Lung (tissue), 11 donors: ENCODE measurements at regions not wholly inside any gene's neighbourhood (a gene's known extent, or its start where the extent isn't known, plus 50 kb on each side); places are given as distances from the start of the nearest gene placed in this dataset.

ENCODE experiments used
- ATAC-seq: fragments of 200-7000 bp; cut with Tn5 transposase; one replicate; pipeline ENCODE4 v1.9.1; 2020; ENCODE audit warnings: moderate number of reproducible peaks; ENCODE audit not compliant: insufficient read depth, low FRiP score
- DNase-seq, 3 donors: peaks; one replicate each; pipeline ENCODE4 v3.0.0-alpha.2; 2013 to 2017
- H3K27ac ChIP-seq, 2 donors: one replicate each; pipeline ENCODE4 v1.5.1; 2013; ENCODE audit warnings: mild to moderate bottlenecking in 2 of 2, moderate library complexity in 2 of 2, control low read depth in 1 of 2, inconsistent platforms in 1 of 2, low read depth in 1 of 2, low read length in 1 of 2
- H3K27me3 ChIP-seq, 3 donors: one replicate each; pipeline ENCODE4 v1.5.1; 2013; ENCODE audit warnings: low read length in 2 of 3; ENCODE audit not compliant: control insufficient read depth in 3 of 3, insufficient read depth in 3 of 3
- H3K36me3 ChIP-seq, 4 donors: one replicate each; pipeline ENCODE4 v1.5.1; 2013; ENCODE audit warnings: low read length in 4 of 4, mild to moderate bottlenecking in 1 of 4, moderate library complexity in 1 of 4; ENCODE audit not compliant: control insufficient read depth in 4 of 4, insufficient read depth in 4 of 4
- H3K4me1 ChIP-seq, 5 donors: one replicate each; pipeline ENCODE4 v1.5.1; 2013; ENCODE audit warnings: low read length in 5 of 5, mild to moderate bottlenecking in 2 of 5, moderate library complexity in 1 of 5; ENCODE audit not compliant: control insufficient read depth in 5 of 5, insufficient read depth in 5 of 5
- H3K4me3 ChIP-seq: one replicate; pipeline ENCODE4 v1.5.1; 2013; ENCODE audit warnings: mild to moderate bottlenecking, control low read depth, moderate library complexity
- H3K9ac ChIP-seq, 2 donors: one replicate each; pipeline ENCODE4 v1.5.1; 2013; ENCODE audit warnings: low read length in 2 of 2, control low read depth in 1 of 2; ENCODE audit not compliant: insufficient read depth in 1 of 2
- H3K9me3 ChIP-seq, 4 donors: one replicate each; pipeline ENCODE4 v1.5.1; 2013; ENCODE audit warnings: low read length in 3 of 4, mild to moderate bottlenecking in 1 of 4, moderate library complexity in 1 of 4; ENCODE audit not compliant: control insufficient read depth in 4 of 4, insufficient read depth in 3 of 4
- WGBS, 2 donors: extraction: QIAGEN DNeasy Blood & Tissue Kit; methylation state at CpG; one replicate each; pipeline ENCODE4 v1.1.7; 2013; 5-methylcytosine and 5-hydroxymethylcytosine counted together
- TF ChIP-seq, protein P1 (sequence below): IDR thresholded peaks from 2 replicates; pipeline ENCODE4 v1.5.1; 2012; ENCODE audit warnings: mild to moderate bottlenecking; ENCODE audit errors: control extremely low read depth, extremely low read depth
- donor health status: control.
- donor health status: control.
- donor health status: Bipolar disorder and iron deficiency.
- donor health status: healthy.
- donor health status: DM: yes; HTN: yes; CAD: no.

DNA sequence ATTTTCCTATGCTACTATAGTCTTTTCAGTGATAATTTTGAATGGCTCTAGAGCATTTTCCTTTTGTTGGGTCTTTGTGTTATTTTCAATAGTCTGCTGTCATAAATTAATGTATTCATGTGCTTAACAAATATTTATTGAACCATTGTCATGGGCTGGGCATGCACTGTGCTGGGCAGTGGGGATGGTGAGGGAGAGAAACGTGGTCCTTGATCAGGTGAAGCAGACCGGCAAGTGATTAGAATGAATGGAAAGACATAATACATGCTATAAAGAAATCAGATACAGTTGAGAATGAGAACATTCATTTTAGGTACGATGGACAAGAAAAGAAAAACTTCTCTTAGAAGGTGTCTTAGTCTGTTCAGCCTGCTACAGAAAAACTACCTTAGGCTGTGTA lies 66.1 kb downstream of the KIF4B start:
- DNase-seq (no peak), ATAC-seq (no peak)
- H3K27ac ChIP-seq, result no peak overlapping the region
- no peaks in the 10 kb centered on the region for H3K36me3 ChIP-seq
- H3K4me3 ChIP-seq, result no peak overlapping the region
- no peaks in the 10 kb centered on the region for H3K27me3 ChIP-seq
- WGBS, 2 donors, result 78 to 84% methylated on average over 3 of the region's 3 CpGs
- no peaks in the 10 kb centered on the region for H3K4me1 ChIP-seq
- H3K9ac ChIP-seq, result no peak overlapping the region
- H3K9me3 ChIP-seq, result no peaks in the 10 kb centered on the region
- TF ChIP-seq, protein P1, sequence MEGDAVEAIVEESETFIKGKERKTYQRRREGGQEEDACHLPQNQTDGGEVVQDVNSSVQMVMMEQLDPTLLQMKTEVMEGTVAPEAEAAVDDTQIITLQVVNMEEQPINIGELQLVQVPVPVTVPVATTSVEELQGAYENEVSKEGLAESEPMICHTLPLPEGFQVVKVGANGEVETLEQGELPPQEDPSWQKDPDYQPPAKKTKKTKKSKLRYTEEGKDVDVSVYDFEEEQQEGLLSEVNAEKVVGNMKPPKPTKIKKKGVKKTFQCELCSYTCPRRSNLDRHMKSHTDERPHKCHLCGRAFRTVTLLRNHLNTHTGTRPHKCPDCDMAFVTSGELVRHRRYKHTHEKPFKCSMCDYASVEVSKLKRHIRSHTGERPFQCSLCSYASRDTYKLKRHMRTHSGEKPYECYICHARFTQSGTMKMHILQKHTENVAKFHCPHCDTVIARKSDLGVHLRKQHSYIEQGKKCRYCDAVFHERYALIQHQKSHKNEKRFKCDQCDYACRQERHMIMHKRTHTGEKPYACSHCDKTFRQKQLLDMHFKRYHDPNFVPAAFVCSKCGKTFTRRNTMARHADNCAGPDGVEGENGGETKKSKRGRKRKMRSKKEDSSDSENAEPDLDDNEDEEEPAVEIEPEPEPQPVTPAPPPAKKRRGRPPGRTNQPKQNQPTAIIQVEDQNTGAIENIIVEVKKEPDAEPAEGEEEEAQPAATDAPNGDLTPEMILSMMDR, result no peak

GRCh38 chr5:155080721-155081120 lies 67.2 kb downstream of the KIF4B start:
- TF ChIP-seq, protein P1, result no peak
- no peak overlapping the region for H3K9ac ChIP-seq
- no peak overlapping the region for H3K27ac ChIP-seq
- WGBS, 2 donors, result 74 to 82% methylated on average over 3 of the region's 3 CpGs
- no peaks in the 10 kb centered on the region for H3K36me3 ChIP-seq
- H3K4me3 ChIP-seq, result no peak overlapping the region
- no peaks in the 10 kb centered on the region for H3K27me3 ChIP-seq
- ATAC-seq (no peak), DNase-seq (no peak)
- no peaks in the 10 kb centered on the region for H3K4me1 ChIP-seq
- H3K9me3 ChIP-seq, result no peaks in the 10 kb centered on the region

DNA sequence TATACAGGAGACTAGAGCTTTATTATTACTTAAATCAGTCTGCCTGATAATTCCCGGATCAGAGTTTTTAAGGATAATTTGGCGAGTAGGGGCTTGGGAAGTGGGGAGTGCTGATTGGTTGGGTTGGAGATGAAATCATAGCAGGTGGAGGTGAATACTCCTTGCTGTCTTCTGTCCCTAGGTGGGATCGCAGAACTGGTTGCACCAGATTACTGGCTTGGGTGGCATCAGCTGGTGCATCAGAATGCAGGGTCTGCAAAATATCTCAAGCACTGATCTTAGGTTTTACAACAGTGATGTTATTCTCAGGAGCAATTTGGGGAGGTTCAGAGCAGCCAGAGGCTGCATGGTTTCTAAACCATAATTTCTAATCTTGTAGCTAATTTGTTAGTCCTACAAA lies 68.1 kb downstream of the KIF4B start:
- 92% methylated on average over 3 of the region's 3 CpGs for WGBS, 2 donors
- no peak for ATAC-seq

DNA sequence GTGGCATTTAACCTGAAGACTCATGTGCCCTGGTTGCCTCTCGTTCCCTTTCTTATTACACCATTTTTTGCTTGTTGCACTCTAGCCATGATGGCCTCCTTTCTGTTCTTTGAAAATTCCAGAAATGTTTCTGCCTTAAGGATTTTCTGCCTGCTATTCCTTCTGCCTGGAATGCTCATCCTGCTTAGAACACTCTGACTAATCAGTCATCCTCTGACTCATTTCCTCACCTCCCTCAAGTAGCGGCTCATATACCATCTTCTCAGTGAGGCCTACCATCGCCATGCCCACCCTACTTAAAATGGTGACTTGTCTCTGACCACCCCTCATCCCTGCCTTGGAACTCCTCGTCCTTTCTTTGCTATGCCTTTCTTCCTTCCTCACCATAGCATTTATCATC lies 68.8 kb downstream of the KIF4B start:
- no peak overlapping the region for H3K27ac ChIP-seq
- TF ChIP-seq, protein P1, result no peak
- no peak overlapping the region for H3K9ac ChIP-seq
- no peaks in the 10 kb centered on the region for H3K27me3 ChIP-seq
- ATAC-seq, result no peak
- WGBS, 2 donors, result 69 to 81% methylated on average over 4 of the region's 4 CpGs
- no peaks in the 10 kb centered on the region for H3K36me3 ChIP-seq
- no peak overlapping the region for H3K4me3 ChIP-seq
- no peaks in the 10 kb centered on the region for H3K9me3 ChIP-seq
- no peaks in the 10 kb centered on the region for H3K4me1 ChIP-seq
- no peak for DNase-seq

More for the DNA sequence above, 68.1 kb downstream of the KIF4B start:
- no peaks in the 10 kb centered on the region for H3K4me1 ChIP-seq
- DNase-seq, result no peak
- H3K9me3 ChIP-seq, result no peaks in the 10 kb centered on the region
- TF ChIP-seq, protein P1, result no peak
- H3K27me3 ChIP-seq, result no peaks in the 10 kb centered on the region
- no peaks in the 10 kb centered on the region for H3K36me3 ChIP-seq
- no peak overlapping the region for H3K9ac ChIP-seq
- H3K4me3 ChIP-seq, result no peak overlapping the region
- H3K27ac ChIP-seq, result no peak overlapping the region
